ENCODE measurements at regions not wholly inside any gene's neighbourhood (a gene's known extent, or its start where the extent isn't known, plus 50 kb on each side); places are given as distances from the start of the nearest gene placed in this dataset.

- FAIRE-seq (no peak), DNase-seq (no peak)
- Histone ChIP-seq H3K9ac (ENCODE audit: low read length in 3 of 3) (no peak overlapping the region), H3K4me1 (ENCODE audit: control insufficient read depth in 2 of 3, insufficient read depth in 2 of 3, low read depth in 1 of 3, low read length in 3 of 3) (no peaks in the 10 kb centered on the region), H3K4me3 (ENCODE audit: low read length in 3 of 3) (no peak overlapping the region), H3K9me3 (ENCODE audit: control insufficient read depth in 2 of 3, insufficient read depth in 1 of 3, low read length in 3 of 3) (no peaks in the 10 kb centered on the region), H3K27me3 (ENCODE audit: control insufficient read depth, insufficient read depth, low read length) (no peaks in the 10 kb centered on the region), H3K27ac (ENCODE audit: low read depth in 2 of 2, low read length in 2 of 2) (no peak overlapping the region), H3K36me3 (ENCODE audit: control insufficient read depth in 2 of 3, insufficient read depth in 3 of 3, low read length in 3 of 3) (no peaks in the 10 kb centered on the region)
- intact Hi-C loops (cut with DNase I): no loop called here
- TF ChIP-seq, protein P1, sequence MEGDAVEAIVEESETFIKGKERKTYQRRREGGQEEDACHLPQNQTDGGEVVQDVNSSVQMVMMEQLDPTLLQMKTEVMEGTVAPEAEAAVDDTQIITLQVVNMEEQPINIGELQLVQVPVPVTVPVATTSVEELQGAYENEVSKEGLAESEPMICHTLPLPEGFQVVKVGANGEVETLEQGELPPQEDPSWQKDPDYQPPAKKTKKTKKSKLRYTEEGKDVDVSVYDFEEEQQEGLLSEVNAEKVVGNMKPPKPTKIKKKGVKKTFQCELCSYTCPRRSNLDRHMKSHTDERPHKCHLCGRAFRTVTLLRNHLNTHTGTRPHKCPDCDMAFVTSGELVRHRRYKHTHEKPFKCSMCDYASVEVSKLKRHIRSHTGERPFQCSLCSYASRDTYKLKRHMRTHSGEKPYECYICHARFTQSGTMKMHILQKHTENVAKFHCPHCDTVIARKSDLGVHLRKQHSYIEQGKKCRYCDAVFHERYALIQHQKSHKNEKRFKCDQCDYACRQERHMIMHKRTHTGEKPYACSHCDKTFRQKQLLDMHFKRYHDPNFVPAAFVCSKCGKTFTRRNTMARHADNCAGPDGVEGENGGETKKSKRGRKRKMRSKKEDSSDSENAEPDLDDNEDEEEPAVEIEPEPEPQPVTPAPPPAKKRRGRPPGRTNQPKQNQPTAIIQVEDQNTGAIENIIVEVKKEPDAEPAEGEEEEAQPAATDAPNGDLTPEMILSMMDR (IDR thresholded peaks at IDR 0.05; ENCODE audit: borderline replicate concordance, extremely low read depth, insufficient read depth): no peak
These were observed 381.1 kb downstream of the TMEM38B start for GRCh38 chr9:106075236-106075959.

DNA sequence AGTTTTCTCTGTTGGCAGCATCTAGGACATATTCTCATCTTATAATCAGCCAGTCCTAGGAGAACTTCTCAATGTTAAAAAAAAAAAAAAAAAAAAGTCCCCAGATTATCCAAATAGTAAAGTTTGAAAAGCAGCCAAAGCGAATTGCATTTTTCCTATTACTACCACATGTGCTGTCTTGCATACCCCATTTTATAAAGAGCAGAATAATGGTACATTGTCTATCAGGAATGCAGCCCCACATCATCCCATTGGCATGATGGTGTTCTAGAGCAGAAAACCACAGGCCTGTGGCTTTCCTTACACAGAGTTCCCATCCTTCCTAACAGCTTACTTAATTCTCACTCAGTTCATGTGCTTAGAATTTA lies 381.6 kb downstream of the TMEM38B start:
- Histone ChIP-seq H3K4me3 (ENCODE audit: low read length in 3 of 3) (no peak overlapping the region), H3K36me3 (ENCODE audit: control insufficient read depth in 2 of 3, insufficient read depth in 3 of 3, low read length in 3 of 3) (no peaks in the 10 kb centered on the region), H3K27me3 (ENCODE audit: control insufficient read depth, insufficient read depth, low read length) (no peaks in the 10 kb centered on the region), H3K9me3 (ENCODE audit: control insufficient read depth in 2 of 3, insufficient read depth in 1 of 3, low read length in 3 of 3) (no peaks in the 10 kb centered on the region), H3K4me1 (ENCODE audit: control insufficient read depth in 2 of 3, insufficient read depth in 2 of 3, low read depth in 1 of 3, low read length in 3 of 3) (no peaks in the 10 kb centered on the region), H3K27ac (ENCODE audit: low read depth in 2 of 2, low read length in 2 of 2) (no peak overlapping the region), H3K9ac (ENCODE audit: low read length in 3 of 3) (no peak overlapping the region)
- DNase-seq: no peak
- FAIRE-seq: no peak
- intact Hi-C loops (cut with DNase I): no loop called here
- TF ChIP-seq, protein P1 (IDR thresholded peaks at IDR 0.05; ENCODE audit: borderline replicate concordance, extremely low read depth, insufficient read depth): no peak

DNA sequence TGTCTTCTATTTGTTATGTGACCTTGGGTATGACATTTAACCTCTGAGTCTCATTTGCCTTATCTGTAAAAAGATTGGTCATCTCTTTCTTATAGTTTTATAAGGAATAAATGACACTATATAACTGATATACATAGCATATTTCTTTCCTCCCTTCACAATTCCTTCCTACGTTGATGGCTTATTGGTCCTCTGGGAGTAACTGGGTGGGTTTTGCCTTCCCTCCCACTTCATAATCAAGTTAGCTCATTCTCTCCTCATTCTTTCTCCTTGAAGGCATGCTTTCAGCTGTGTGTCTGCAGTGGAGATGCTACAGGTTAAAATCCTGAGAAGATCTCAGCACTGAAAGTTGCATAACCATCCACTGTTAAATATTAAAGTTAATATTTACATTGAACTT lies 382.4 kb downstream of the TMEM38B start:
- no peaks in the 10 kb centered on the region for H3K4me1 ChIP-seq (ENCODE audit: control insufficient read depth in 2 of 3, insufficient read depth in 2 of 3, low read depth in 1 of 3, low read length in 3 of 3)
- no peaks in the 10 kb centered on the region for H3K36me3 ChIP-seq (ENCODE audit: control insufficient read depth in 2 of 3, insufficient read depth in 3 of 3, low read length in 3 of 3)
- DNase-seq (no peak), FAIRE-seq (no peak)
- no peak overlapping the region for H3K4me3 ChIP-seq (ENCODE audit: low read length in 3 of 3)
- H3K27me3 ChIP-seq (ENCODE audit: control insufficient read depth, insufficient read depth, low read length): no peaks in the 10 kb centered on the region
- H3K9ac ChIP-seq (ENCODE audit: low read length in 3 of 3): no peak overlapping the region
- intact Hi-C loops (cut with DNase I): no loop called here
- TF ChIP-seq, protein P1 (IDR thresholded peaks at IDR 0.05; ENCODE audit: borderline replicate concordance, extremely low read depth, insufficient read depth): no peak
- H3K9me3 ChIP-seq (ENCODE audit: control insufficient read depth in 2 of 3, insufficient read depth in 1 of 3, low read length in 3 of 3): no peaks in the 10 kb centered on the region
- H3K27ac ChIP-seq (ENCODE audit: low read depth in 2 of 2, low read length in 2 of 2): no peak overlapping the region

GRCh38 chr9:106077731-106078130 lies 383.4 kb downstream of the TMEM38B start:
- no peak for DNase-seq
- Histone ChIP-seq H3K27me3 (ENCODE audit: control insufficient read depth, insufficient read depth, low read length) (no peaks in the 10 kb centered on the region), H3K9ac (ENCODE audit: low read length in 3 of 3) (no peak overlapping the region), H3K27ac (ENCODE audit: low read depth in 2 of 2, low read length in 2 of 2) (no peak overlapping the region), H3K36me3 (ENCODE audit: control insufficient read depth in 2 of 3, insufficient read depth in 3 of 3, low read length in 3 of 3) (no peaks in the 10 kb centered on the region), H3K9me3 (ENCODE audit: control insufficient read depth in 2 of 3, insufficient read depth in 1 of 3, low read length in 3 of 3) (no peaks in the 10 kb centered on the region), H3K4me1 (ENCODE audit: control insufficient read depth in 2 of 3, insufficient read depth in 2 of 3, low read depth in 1 of 3, low read length in 3 of 3) (no peaks in the 10 kb centered on the region), H3K4me3 (ENCODE audit: low read length in 3 of 3) (no peak overlapping the region)
- intact Hi-C loops (cut with DNase I): no loop called here
- TF ChIP-seq, protein P1 (IDR thresholded peaks at IDR 0.05; ENCODE audit: borderline replicate concordance, extremely low read depth, insufficient read depth): no peak
- no peak for FAIRE-seq

Data from kidney (tissue), 13 donors.